ENCODE measurements at regions not wholly inside any gene's neighbourhood (a gene's known extent, or its start where the extent isn't known, plus 50 kb on each side); places are given as distances from the start of the nearest gene placed in this dataset.

- Histone ChIP-seq H3K79me2 (ENCODE audit: low read length) (no peaks in the 10 kb centered on the region), H3K27ac (ENCODE audit: low read length) (no peak overlapping the region), H3K4me3 (ENCODE audit: low read length) (no peak overlapping the region), H3K4me2 (ENCODE audit: low read depth, low read length, poor library complexity, severe bottlenecking) (no peak overlapping the region), H3K27me3 (ENCODE audit: low read length) (no peaks in the 10 kb centered on the region), H3K36me3 (ENCODE audit: insufficient read depth, low read length) (no peaks in the 10 kb centered on the region), H4K20me1 (ENCODE audit: insufficient read depth, low read depth, low read length) (no peaks in the 10 kb centered on the region), H3K9me3 (ENCODE audit: low read length) (no peaks in the 10 kb centered on the region), H2AFZ (ENCODE audit: low read length) (no peak overlapping the region), H3K4me1 (ENCODE audit: low read length) (no peaks in the 10 kb centered on the region), H3K9ac (ENCODE audit: low read length) (no peak overlapping the region), H3K9me2 (replicated peaks; ENCODE audit: insufficient read depth, low read length) (no peaks in the 10 kb centered on the region)
- DNase-seq, result no peak
Observed at GRCh38 chr16:9383281-9383680, 291.8 kb downstream of the HAPSTR1 start.

DNA sequence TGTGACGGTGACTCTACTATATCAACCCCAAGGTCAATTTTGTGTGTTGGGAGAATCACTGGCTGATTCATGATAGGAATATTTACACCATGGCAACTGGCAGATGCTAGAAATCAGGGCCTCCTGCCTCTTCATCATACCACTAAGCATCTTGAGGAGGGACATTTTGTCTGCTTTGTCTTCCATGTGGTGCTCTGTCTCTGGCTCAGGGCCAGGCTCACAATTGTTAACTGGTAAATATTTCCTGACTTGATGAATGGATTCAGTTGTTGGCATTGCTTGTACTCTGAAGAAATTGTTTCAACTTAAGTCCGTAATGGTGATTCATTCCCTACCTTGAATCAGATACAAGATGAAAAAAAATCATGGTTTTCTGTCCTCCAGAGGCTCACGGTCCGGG lies 292.7 kb downstream of the HAPSTR1 start:
- no peak for DNase-seq
- H3K27ac ChIP-seq (ENCODE audit: low read length), result no peak overlapping the region
- no peaks in the 10 kb centered on the region for H3K9me2 ChIP-seq (replicated peaks; ENCODE audit: insufficient read depth, low read length)
- H3K9me3 ChIP-seq (ENCODE audit: low read length), result no peaks in the 10 kb centered on the region
- no peaks in the 10 kb centered on the region for H3K4me1 ChIP-seq (ENCODE audit: low read length)
- H3K27me3 ChIP-seq (ENCODE audit: low read length), result no peaks in the 10 kb centered on the region
- no peak overlapping the region for H3K4me2 ChIP-seq (ENCODE audit: low read depth, low read length, poor library complexity, severe bottlenecking)
- no peaks in the 10 kb centered on the region for H3K36me3 ChIP-seq (ENCODE audit: insufficient read depth, low read length)
- no peaks in the 10 kb centered on the region for H4K20me1 ChIP-seq (ENCODE audit: insufficient read depth, low read depth, low read length)
- no peaks in the 10 kb centered on the region for H3K79me2 ChIP-seq (ENCODE audit: low read length)
- no peak overlapping the region for H2AFZ ChIP-seq (ENCODE audit: low read length)
- H3K9ac ChIP-seq (ENCODE audit: low read length), result no peak overlapping the region
- H3K4me3 ChIP-seq (ENCODE audit: low read length), result no peak overlapping the region

DNA sequence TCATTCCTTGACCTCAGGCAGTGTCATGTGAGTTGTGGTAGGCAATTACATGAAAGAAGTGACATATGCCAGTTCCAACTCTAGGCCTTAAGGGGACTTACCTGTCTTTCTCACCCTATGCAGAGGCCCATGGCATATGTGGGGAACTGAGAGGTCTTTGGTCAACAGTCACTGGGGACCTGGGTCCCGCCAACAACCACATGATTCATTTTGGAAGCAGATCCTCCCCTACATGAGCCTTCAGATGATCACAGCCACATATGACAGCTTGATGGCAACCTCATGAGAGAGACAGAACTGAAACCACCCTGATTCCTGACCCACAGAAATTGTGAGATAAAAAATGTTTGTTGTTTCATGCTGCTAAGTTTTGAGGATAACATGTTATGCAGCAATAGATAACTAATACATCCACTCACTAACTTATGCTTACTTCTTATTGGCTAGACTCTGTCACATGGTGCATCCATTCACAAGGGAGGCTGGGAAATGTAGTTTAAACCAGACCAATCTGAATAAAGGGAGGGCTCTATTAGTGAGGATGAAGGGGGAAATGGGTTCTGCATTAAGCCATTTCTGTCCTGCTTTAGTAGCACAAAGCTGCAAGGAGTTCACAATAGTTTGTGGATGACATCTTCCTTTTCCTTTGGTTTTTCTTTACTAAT lies 298.2 kb downstream of the HAPSTR1 start:
- Histone ChIP-seq H3K4me2 (ENCODE audit: low read depth, low read length, poor library complexity, severe bottlenecking) (no peak overlapping the region), H3K4me1 (ENCODE audit: low read length) (no peaks in the 10 kb centered on the region), H3K27me3 (ENCODE audit: low read length) (no peaks in the 10 kb centered on the region), H3K27ac (ENCODE audit: low read length) (no peak overlapping the region), H2AFZ (ENCODE audit: low read length) (no peak overlapping the region), H3K9me3 (ENCODE audit: low read length) (no peaks in the 10 kb centered on the region), H3K79me2 (ENCODE audit: low read length) (no peaks in the 10 kb centered on the region), H3K4me3 (ENCODE audit: low read length) (no peak overlapping the region), H3K36me3 (ENCODE audit: insufficient read depth, low read length) (no peaks in the 10 kb centered on the region), H3K9me2 (replicated peaks; ENCODE audit: insufficient read depth, low read length) (no peaks in the 10 kb centered on the region), H4K20me1 (ENCODE audit: insufficient read depth, low read depth, low read length) (no peaks in the 10 kb centered on the region), H3K9ac (ENCODE audit: low read length) (no peak overlapping the region)
- DNase-seq, result no peak

GRCh38 chr16:9392956-9393355 lies 301.5 kb downstream of the HAPSTR1 start:
- Histone ChIP-seq H3K9me3 (ENCODE audit: low read length) (no peaks in the 10 kb centered on the region), H2AFZ (ENCODE audit: low read length) (no peak overlapping the region), H3K27ac (ENCODE audit: low read length) (no peak overlapping the region), H4K20me1 (ENCODE audit: insufficient read depth, low read depth, low read length) (no peaks in the 10 kb centered on the region), H3K27me3 (ENCODE audit: low read length) (no peaks in the 10 kb centered on the region), H3K79me2 (ENCODE audit: low read length) (no peaks in the 10 kb centered on the region), H3K36me3 (ENCODE audit: insufficient read depth, low read length) (no peaks in the 10 kb centered on the region), H3K9me2 (replicated peaks; ENCODE audit: insufficient read depth, low read length) (no peaks in the 10 kb centered on the region), H3K4me2 (ENCODE audit: low read depth, low read length, poor library complexity, severe bottlenecking) (no peak overlapping the region), H3K4me3 (ENCODE audit: low read length) (no peak overlapping the region), H3K9ac (ENCODE audit: low read length) (no peak overlapping the region), H3K4me1 (ENCODE audit: low read length) (no peaks in the 10 kb centered on the region)
- no peak for DNase-seq

- H3K4me3 ChIP-seq (ENCODE audit: low read length), result no peak overlapping the region
- no peaks in the 10 kb centered on the region for H3K9me2 ChIP-seq (replicated peaks; ENCODE audit: insufficient read depth, low read length)
- no peak overlapping the region for H3K27ac ChIP-seq (ENCODE audit: low read length)
- no peak overlapping the region for H3K9ac ChIP-seq (ENCODE audit: low read length)
- H3K27me3 ChIP-seq (ENCODE audit: low read length), result no peaks in the 10 kb centered on the region
- H3K4me2 ChIP-seq (ENCODE audit: low read depth, low read length, poor library complexity, severe bottlenecking), result no peak overlapping the region
- DNase-seq, result no peak
- H3K36me3 ChIP-seq (ENCODE audit: insufficient read depth, low read length), result no peaks in the 10 kb centered on the region
- H4K20me1 ChIP-seq (ENCODE audit: insufficient read depth, low read depth, low read length), result no peaks in the 10 kb centered on the region
- no peaks in the 10 kb centered on the region for H3K79me2 ChIP-seq (ENCODE audit: low read length)
- no peak overlapping the region for H2AFZ ChIP-seq (ENCODE audit: low read length)
- H3K9me3 ChIP-seq (ENCODE audit: low read length), result no peaks in the 10 kb centered on the region
- no peaks in the 10 kb centered on the region for H3K4me1 ChIP-seq (ENCODE audit: low read length)
Observed at GRCh38 chr16:9393591-9393990, 302.1 kb downstream of the HAPSTR1 start.

DNA sequence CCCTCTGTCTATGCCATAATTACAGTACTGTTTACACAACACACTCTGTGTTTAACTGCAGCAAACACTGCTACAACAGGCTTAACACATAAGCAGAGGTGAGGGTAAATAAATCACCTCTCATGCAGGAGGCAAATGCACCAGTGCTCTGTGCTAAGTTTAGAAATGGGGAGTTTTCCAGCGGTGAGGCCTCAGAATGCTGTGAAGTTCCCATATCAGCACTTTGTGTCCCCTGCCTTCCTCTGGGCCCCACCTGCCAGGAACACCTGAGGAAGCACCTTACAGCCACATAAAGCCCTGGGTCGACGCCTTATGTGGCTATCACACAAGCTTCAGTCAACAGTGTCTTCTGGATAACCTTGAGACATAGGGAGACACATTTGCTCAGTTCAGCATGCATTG lies 304.5 kb downstream of the HAPSTR1 start:
- no peak overlapping the region for H3K27ac ChIP-seq (ENCODE audit: low read length)
- no peak overlapping the region for H3K4me3 ChIP-seq (ENCODE audit: low read length)
- H2AFZ ChIP-seq (ENCODE audit: low read length), result no peak overlapping the region
- H3K27me3 ChIP-seq (ENCODE audit: low read length), result no peaks in the 10 kb centered on the region
- no peaks in the 10 kb centered on the region for H3K4me1 ChIP-seq (ENCODE audit: low read length)
- no peak for DNase-seq
- no peak overlapping the region for H3K9ac ChIP-seq (ENCODE audit: low read length)
- H4K20me1 ChIP-seq (ENCODE audit: insufficient read depth, low read depth, low read length), result no peaks in the 10 kb centered on the region
- H3K9me2 ChIP-seq (replicated peaks; ENCODE audit: insufficient read depth, low read length), result no peaks in the 10 kb centered on the region
- H3K9me3 ChIP-seq (ENCODE audit: low read length), result no peaks in the 10 kb centered on the region
- H3K4me2 ChIP-seq (ENCODE audit: low read depth, low read length, poor library complexity, severe bottlenecking), result no peak overlapping the region
- H3K79me2 ChIP-seq (ENCODE audit: low read length), result no peaks in the 10 kb centered on the region
- H3K36me3 ChIP-seq (ENCODE audit: insufficient read depth, low read length), result no peaks in the 10 kb centered on the region

DNA sequence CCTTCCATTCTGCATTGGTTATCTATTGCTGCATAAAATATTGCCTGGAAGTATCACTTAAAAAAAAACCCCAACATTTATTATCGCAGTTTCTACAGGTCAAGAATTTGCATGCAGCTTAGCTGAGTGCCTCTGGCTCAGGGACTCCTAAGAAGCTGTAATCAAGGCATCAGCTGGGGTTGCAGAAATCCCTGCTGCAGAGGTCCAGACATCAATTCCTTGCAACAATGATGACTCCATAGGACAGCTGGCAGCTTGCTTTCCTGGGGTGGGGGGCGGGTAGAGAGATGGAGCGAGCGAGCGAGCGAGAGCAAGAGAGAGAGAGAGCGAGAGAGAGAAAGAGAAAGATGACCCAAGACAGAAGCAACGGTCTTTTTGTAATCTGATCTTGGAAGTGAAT lies 308.1 kb downstream of the HAPSTR1 start:
- Histone ChIP-seq H3K9ac (ENCODE audit: low read length) (no peak overlapping the region), H3K9me2 (replicated peaks; ENCODE audit: insufficient read depth, low read length) (no peaks in the 10 kb centered on the region)

DNA sequence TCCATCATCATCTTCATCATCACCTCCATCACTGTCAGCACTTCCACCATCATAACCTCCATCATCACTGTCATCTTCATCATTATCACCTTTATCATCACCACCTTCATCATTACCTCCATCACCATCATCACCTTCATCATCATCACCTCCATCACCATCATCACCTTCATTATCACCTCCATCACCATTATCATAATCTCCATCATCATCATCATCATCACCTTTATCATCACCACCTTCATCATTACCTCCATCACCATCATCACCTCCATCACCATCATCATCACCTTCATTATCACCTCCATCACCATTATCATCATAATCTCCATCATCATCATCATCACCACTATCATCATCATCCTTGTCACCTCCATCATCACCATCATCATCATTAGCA lies 309.7 kb downstream of the HAPSTR1 start:
- no peak overlapping the region for H3K4me3 ChIP-seq (ENCODE audit: low read length)
- no peak overlapping the region for H3K27ac ChIP-seq (ENCODE audit: low read length)
- no peaks in the 10 kb centered on the region for H3K9me2 ChIP-seq (replicated peaks; ENCODE audit: insufficient read depth, low read length)
- no peak for DNase-seq
- no peaks in the 10 kb centered on the region for H3K36me3 ChIP-seq (ENCODE audit: insufficient read depth, low read length)
- no peaks in the 10 kb centered on the region for H3K9me3 ChIP-seq (ENCODE audit: low read length)
- H3K79me2 ChIP-seq (ENCODE audit: low read length), result no peaks in the 10 kb centered on the region
- H2AFZ ChIP-seq (ENCODE audit: low read length), result no peak overlapping the region
- no peak overlapping the region for H3K4me2 ChIP-seq (ENCODE audit: low read depth, low read length, poor library complexity, severe bottlenecking)
- H3K9ac ChIP-seq (ENCODE audit: low read length), result no peak overlapping the region
- H3K4me1 ChIP-seq (ENCODE audit: low read length), result no peaks in the 10 kb centered on the region
- H4K20me1 ChIP-seq (ENCODE audit: insufficient read depth, low read depth, low read length), result no peaks in the 10 kb centered on the region
- no peaks in the 10 kb centered on the region for H3K27me3 ChIP-seq (ENCODE audit: low read length)

More for the DNA sequence above, 308.1 kb downstream of the HAPSTR1 start:
- Histone ChIP-seq H3K36me3 (ENCODE audit: insufficient read depth, low read length) (no peaks in the 10 kb centered on the region), H4K20me1 (ENCODE audit: insufficient read depth, low read depth, low read length) (no peaks in the 10 kb centered on the region), H3K4me2 (ENCODE audit: low read depth, low read length, poor library complexity, severe bottlenecking) (no peak overlapping the region), H3K4me1 (ENCODE audit: low read length) (no peaks in the 10 kb centered on the region), H3K4me3 (ENCODE audit: low read length) (no peak overlapping the region), H3K9me3 (ENCODE audit: low read length) (no peaks in the 10 kb centered on the region), H3K27ac (ENCODE audit: low read length) (no peak overlapping the region), H3K79me2 (ENCODE audit: low read length) (no peaks in the 10 kb centered on the region), H3K27me3 (ENCODE audit: low read length) (no peaks in the 10 kb centered on the region), H2AFZ (ENCODE audit: low read length) (no peak overlapping the region)
- DNase-seq, result no peak
